HepG2 (cell line): ENCODE measurements at regions not wholly inside any gene's neighbourhood (a gene's known extent, or its start where the extent isn't known, plus 50 kb on each side); places are given as distances from the start of the nearest gene placed in this dataset.

Experiments used
- DNMT3B ChIP-seq: conservative IDR thresholded peaks from 2 replicates; pipeline ENCODE4 v1.6.1; 2016; ENCODE audit warnings: missing biosample characterization, control low read depth
- HDAC1 ChIP-seq: sonication (generic); formaldehyde crosslinking; IDR thresholded peaks from 2 replicates; pipeline ENCODE4 v1.5.1; 2020; ENCODE audit warnings: mild to moderate bottlenecking, missing genetic modification reagents
- HDAC6 ChIP-seq: fragments of 200-600 bp; sonication (generic); IDR thresholded peaks from 2 replicates; pipeline ENCODE4 v1.7.0; 2017; ENCODE audit warnings: mild to moderate bottlenecking, antibody characterized with exemption, low read length, low read depth
- JARID2 ChIP-seq: sonication (generic); formaldehyde crosslinking; IDR thresholded peaks from 2 replicates; pipeline ENCODE4 v1.8.1; 2023; ENCODE audit warnings: missing genetic modification reagents, inconsistent platforms; ENCODE audit not compliant: insufficient replicate concordance
- KDM2A ChIP-seq: sonication (generic); formaldehyde crosslinking; IDR thresholded peaks from 2 replicates; pipeline ENCODE4 v1.4.0; 2020; ENCODE audit warnings: low read depth, missing genetic modification reagents, borderline replicate concordance
- NCOA1 ChIP-seq: sonication (generic); formaldehyde crosslinking; IDR thresholded peaks from 2 replicates; pipeline ENCODE4 v1.9.0; 2021; ENCODE audit warnings: missing genetic modification reagents
- NFE2 ChIP-seq: sonication (generic); formaldehyde crosslinking; IDR thresholded peaks from 2 replicates; pipeline ENCODE4 v1.4.0; 2020; ENCODE audit warnings: missing genetic modification reagents
- NRL ChIP-seq: sonication (generic); formaldehyde crosslinking; IDR thresholded peaks from 2 replicates; pipeline ENCODE4 v1.5.0; 2020; ENCODE audit warnings: missing genetic modification reagents, mild to moderate bottlenecking, moderate library complexity, borderline replicate concordance
- ONECUT2 ChIP-seq: sonication (generic); formaldehyde crosslinking; IDR thresholded peaks from 2 replicates; pipeline ENCODE4 v1.4.0; 2020; ENCODE audit warnings: missing genetic modification reagents
- PLRG1 ChIP-seq: fragments of 450-650 bp; conservative IDR thresholded peaks from 2 replicates; pipeline ENCODE4 v1.6.1; 2016
- RBFOX2 ChIP-seq: fragments of 200-400 bp; formaldehyde crosslinking; IDR thresholded peaks from 2 replicates; pipeline ENCODE4 v1.6.1; 2017; ENCODE audit warnings: low read depth, mild to moderate bottlenecking, low read length
- STAG1 ChIP-seq: sonication (generic); formaldehyde crosslinking; IDR thresholded peaks from 2 replicates; pipeline ENCODE4 v1.4.0; 2020; ENCODE audit warnings: missing genetic modification reagents
- TCF7 ChIP-seq: sonication (generic); IDR thresholded peaks from 2 replicates; pipeline ENCODE4 v1.6.1; 2016; ENCODE audit warnings: antibody characterized with exemption, low read depth
- TCF7L2 ChIP-seq: IDR thresholded peaks from 2 replicates; pipeline ENCODE4 v1.6.1; 2011; ENCODE audit warnings: mild to moderate bottlenecking, low read depth, low read length, moderate library complexity
- TGIF2 ChIP-seq: IDR thresholded peaks from 2 replicates; pipeline ENCODE4 v1.6.1; 2016; ENCODE audit warnings: control low read depth, missing compliant biosample characterization
- XBP1 ChIP-seq: sonication (generic); formaldehyde crosslinking; IDR thresholded peaks from 2 replicates; pipeline ENCODE4 v1.5.0; 2020; ENCODE audit warnings: missing genetic modification reagents
- ZEB1 ChIP-seq: IDR thresholded peaks from 2 replicates; pipeline ENCODE4 v1.6.1; 2012; ENCODE audit warnings: mild to moderate bottlenecking, low read depth, inconsistent platforms; ENCODE audit not compliant: insufficient replicate concordance
- ZNF207 ChIP-seq: fragments of 450-650 bp; IDR thresholded peaks from 2 replicates; pipeline ENCODE4 v1.6.1; 2016; ENCODE audit warnings: antibody characterized with exemption, borderline replicate concordance
- ZNF337 ChIP-seq: sonication (generic); formaldehyde crosslinking; IDR thresholded peaks from 2 replicates; pipeline ENCODE4 v1.5.1; 2020; ENCODE audit warnings: missing genetic modification reagents, low read depth, mild to moderate bottlenecking, borderline replicate concordance
- ZNF501 ChIP-seq: sonication (generic); formaldehyde crosslinking; IDR thresholded peaks from 2 replicates; pipeline ENCODE4 v1.5.1; 2020; ENCODE audit warnings: mild to moderate bottlenecking, moderate library complexity, missing genetic modification reagents
- ZNF546 ChIP-seq: sonication (generic); formaldehyde crosslinking; conservative IDR thresholded peaks from 2 replicates; pipeline ENCODE4 v1.8.1; 2023; ENCODE audit warnings: mild to moderate bottlenecking, missing genetic modification reagents
- ZNF615 ChIP-seq: sonication (generic); formaldehyde crosslinking; IDR thresholded peaks from 2 replicates; pipeline ENCODE4 v1.5.0; 2020; ENCODE audit warnings: mild to moderate bottlenecking, missing genetic modification reagents, borderline replicate concordance
- ZNF792 ChIP-seq: IDR thresholded peaks from 2 replicates; pipeline ENCODE4 v1.6.1; 2016
- ZSCAN20 ChIP-seq: sonication (generic); formaldehyde crosslinking; IDR thresholded peaks from 2 replicates; pipeline ENCODE4 v1.4.0; 2020; ENCODE audit warnings: missing genetic modification reagents, mild to moderate bottlenecking, borderline replicate concordance
- TF ChIP-seq, protein P1 (sequence below): sonication (generic); formaldehyde crosslinking; IDR thresholded peaks from 2 replicates; pipeline ENCODE4 v1.5.1; 2020; ENCODE audit warnings: mild to moderate bottlenecking, missing genetic modification reagents, moderate library complexity
- TF ChIP-seq, protein P2 (sequence below): sonication (generic); formaldehyde crosslinking; IDR thresholded peaks from 2 replicates; pipeline ENCODE4 v1.5.0; 2020; ENCODE audit warnings: missing genetic modification reagents
- TF ChIP-seq, protein P3 (sequence below): sonication (generic); formaldehyde crosslinking; IDR thresholded peaks from 2 replicates; pipeline ENCODE4 v1.4.0; 2020; ENCODE audit warnings: missing genetic modification reagents, borderline replicate concordance

DNA sequence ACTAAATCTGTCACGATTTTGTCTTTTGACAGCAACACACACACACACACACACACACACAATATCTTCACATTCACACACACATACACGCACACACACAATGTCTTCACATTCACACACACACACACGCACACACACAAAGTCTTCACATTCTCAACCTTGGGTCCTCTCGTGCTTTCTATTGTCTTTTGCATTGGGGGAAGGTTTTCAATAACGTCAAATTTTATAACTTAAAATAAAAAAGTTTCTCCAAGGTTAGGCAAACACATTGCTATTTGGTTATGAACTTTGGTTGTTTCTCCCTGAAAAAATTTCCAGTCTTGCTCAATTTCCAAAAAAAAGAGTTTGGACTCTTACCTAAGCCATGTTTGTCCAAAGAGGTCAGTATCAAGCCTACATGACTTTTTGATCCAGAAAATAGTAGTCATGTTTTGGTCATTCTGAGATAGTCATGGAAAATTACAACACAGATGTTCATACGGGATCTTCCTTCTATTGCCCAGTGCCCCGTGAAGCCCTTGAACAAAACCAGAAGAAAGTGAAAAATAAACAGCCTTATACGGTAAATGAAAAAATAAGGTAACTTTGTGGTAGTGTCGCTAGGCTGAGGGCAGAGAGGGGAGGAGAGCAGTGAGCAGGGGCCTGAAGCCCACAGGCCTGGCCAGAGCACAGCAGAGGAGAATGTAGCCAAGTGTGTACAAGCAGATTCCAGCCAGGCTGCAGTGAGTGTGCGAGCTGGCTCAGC lies 542.8 kb upstream of the ID2 start (continued):
- TF ChIP-seq DNMT3B (CRISPR knock-in tag) (0 out of 2 replicates have a peak, but pooled peaks have one; percentile 32), ZEB1 (no peak), ZNF615 (CRISPR knock-in tag) (no peak), ZNF501 (CRISPR knock-in tag) (no peak; the same call in 1 of the 2 replicates), TGIF2 (CRISPR knock-in tag) (peak; percentile 15; the same call in 1 of the 2 replicates), KDM2A (CRISPR knock-in tag) (no peak), TCF7L2 (no peak), NRL (CRISPR knock-in tag) (no peak), PLRG1 (no peak), TCF7 (peak; percentile 72), STAG1 (CRISPR knock-in tag) (peak; percentile 16), ZNF337 (peak; percentile 23; the same call in 1 of the 2 replicates), RBFOX2 (no peak), NCOA1 (peak; percentile 98), XBP1 (no peak), NFE2 (CRISPR knock-in tag) (no peak), HDAC1 (CRISPR knock-in tag) (peak; percentile 78), ZNF792 (CRISPR knock-in tag) (peak; percentile 92), ZSCAN20 (CRISPR knock-in tag) (no peak), ZNF546 (no peak), HDAC6 (no peak), JARID2 (no peak), ZNF207 (no peak), ONECUT2 (CRISPR knock-in tag) (peak; percentile 56; the same call in 1 of the 2 replicates)
- TF ChIP-seq, protein P1, sequence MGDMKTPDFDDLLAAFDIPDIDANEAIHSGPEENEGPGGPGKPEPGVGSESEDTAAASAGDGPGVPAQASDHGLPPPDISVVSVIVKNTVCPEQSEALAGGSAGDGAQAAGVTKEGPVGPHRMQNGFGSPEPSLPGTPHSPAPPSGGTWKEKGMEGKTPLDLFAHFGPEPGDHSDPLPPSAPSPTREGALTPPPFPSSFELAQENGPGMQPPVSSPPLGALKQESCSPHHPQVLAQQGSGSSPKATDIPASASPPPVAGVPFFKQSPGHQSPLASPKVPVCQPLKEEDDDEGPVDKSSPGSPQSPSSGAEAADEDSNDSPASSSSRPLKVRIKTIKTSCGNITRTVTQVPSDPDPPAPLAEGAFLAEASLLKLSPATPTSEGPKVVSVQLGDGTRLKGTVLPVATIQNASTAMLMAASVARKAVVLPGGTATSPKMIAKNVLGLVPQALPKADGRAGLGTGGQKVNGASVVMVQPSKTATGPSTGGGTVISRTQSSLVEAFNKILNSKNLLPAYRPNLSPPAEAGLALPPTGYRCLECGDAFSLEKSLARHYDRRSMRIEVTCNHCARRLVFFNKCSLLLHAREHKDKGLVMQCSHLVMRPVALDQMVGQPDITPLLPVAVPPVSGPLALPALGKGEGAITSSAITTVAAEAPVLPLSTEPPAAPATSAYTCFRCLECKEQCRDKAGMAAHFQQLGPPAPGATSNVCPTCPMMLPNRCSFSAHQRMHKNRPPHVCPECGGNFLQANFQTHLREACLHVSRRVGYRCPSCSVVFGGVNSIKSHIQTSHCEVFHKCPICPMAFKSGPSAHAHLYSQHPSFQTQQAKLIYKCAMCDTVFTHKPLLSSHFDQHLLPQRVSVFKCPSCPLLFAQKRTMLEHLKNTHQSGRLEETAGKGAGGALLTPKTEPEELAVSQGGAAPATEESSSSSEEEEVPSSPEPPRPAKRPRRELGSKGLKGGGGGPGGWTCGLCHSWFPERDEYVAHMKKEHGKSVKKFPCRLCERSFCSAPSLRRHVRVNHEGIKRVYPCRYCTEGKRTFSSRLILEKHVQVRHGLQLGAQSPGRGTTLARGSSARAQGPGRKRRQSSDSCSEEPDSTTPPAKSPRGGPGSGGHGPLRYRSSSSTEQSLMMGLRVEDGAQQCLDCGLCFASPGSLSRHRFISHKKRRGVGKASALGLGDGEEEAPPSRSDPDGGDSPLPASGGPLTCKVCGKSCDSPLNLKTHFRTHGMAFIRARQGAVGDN (CRISPR knock-in tag), result peak; percentile 92
- TF ChIP-seq, protein P2, sequence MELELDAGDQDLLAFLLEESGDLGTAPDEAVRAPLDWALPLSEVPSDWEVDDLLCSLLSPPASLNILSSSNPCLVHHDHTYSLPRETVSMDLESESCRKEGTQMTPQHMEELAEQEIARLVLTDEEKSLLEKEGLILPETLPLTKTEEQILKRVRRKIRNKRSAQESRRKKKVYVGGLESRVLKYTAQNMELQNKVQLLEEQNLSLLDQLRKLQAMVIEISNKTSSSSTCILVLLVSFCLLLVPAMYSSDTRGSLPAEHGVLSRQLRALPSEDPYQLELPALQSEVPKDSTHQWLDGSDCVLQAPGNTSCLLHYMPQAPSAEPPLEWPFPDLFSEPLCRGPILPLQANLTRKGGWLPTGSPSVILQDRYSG (CRISPR knock-in tag), result no peak
- TF ChIP-seq, protein P3, sequence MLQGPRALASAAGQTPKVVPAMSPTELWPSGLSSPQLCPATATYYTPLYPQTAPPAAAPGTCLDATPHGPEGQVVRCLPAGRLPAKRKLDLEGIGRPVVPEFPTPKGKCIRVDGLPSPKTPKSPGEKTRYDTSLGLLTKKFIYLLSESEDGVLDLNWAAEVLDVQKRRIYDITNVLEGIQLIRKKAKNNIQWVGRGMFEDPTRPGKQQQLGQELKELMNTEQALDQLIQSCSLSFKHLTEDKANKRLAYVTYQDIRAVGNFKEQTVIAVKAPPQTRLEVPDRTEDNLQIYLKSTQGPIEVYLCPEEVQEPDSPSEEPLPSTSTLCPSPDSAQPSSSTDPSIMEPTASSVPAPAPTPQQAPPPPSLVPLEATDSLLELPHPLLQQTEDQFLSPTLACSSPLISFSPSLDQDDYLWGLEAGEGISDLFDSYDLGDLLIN (CRISPR knock-in tag), result no peak
